Neural cell (in vitro differentiated cells): ENCODE measurements at regions not wholly inside any gene's neighbourhood (a gene's known extent, or its start where the extent isn't known, plus 50 kb on each side); places are given as distances from the start of the nearest gene placed in this dataset.
"Not testable (repeated sequence)": the region's sequence is repeated elsewhere in the genome, so short reads cannot be mapped to it uniquely, and the experiment has no call there.

Source experiments
- H2AFZ ChIP-seq: fragments of 200-600, 300-800 bp; sonication (generic), shearing (Covaris generic); 2 replicates; pipeline ENCODE4 v1.6.0; 2014; ENCODE audit warnings: low read depth, mild to moderate bottlenecking, antibody characterized with exemption, low read length, moderate library complexity
- H3F3A ChIP-seq: fragments of 200-600 bp; shearing (Covaris generic); 2 replicates; pipeline ENCODE4 v1.6.1; 2016; ENCODE audit warnings: mild to moderate bottlenecking, moderate library complexity, mixed read lengths, antibody characterized with exemption, low read length; ENCODE audit not compliant: insufficient read depth, poor library complexity, severe bottlenecking
- H3K27ac ChIP-seq: fragments of 200-600, 300-800 bp; sonication (generic), shearing (Covaris generic); 2 replicates; pipeline ENCODE4 v1.5.1; 2014; ENCODE audit warnings: mild to moderate bottlenecking, low read length, moderate library complexity
- H3K27me3 ChIP-seq: fragments of 300-800, 200-600 bp; sonication (generic), shearing (Covaris generic); 2 replicates; pipeline ENCODE4 v1.6.0; 2014; ENCODE audit warnings: mild to moderate bottlenecking, low read depth, low read length, moderate library complexity; ENCODE audit not compliant: insufficient read depth
- H3K36me3 ChIP-seq: fragments of 300-800, 200-600 bp; sonication (generic), shearing (Covaris generic); 2 replicates; pipeline ENCODE4 v1.5.1; 2014; ENCODE audit warnings: mild to moderate bottlenecking, antibody characterized with exemption, low read length, moderate library complexity; ENCODE audit not compliant: insufficient read depth
- H3K4me2 ChIP-seq: fragments of 300-800, 200-600 bp; sonication (generic), shearing (Covaris generic); 2 replicates; pipeline ENCODE4 v1.6.0; 2014; ENCODE audit warnings: mild to moderate bottlenecking, low read length
- H3K4me3 ChIP-seq: fragments of 300-800, 200-600 bp; sonication (generic), shearing (Covaris generic); 2 replicates; pipeline ENCODE4 v1.5.1; 2014; ENCODE audit warnings: mild to moderate bottlenecking, low read length, moderate library complexity
- H3K79me2 ChIP-seq: fragments of 200-600 bp; shearing (Covaris generic); replicated peaks from 2 replicates; pipeline ENCODE4 v1.6.0; 2014; ENCODE audit warnings: mild to moderate bottlenecking, low read length, moderate library complexity; ENCODE audit not compliant: insufficient read depth
- H3K9ac ChIP-seq: fragments of 300-800, 200-600 bp; sonication (generic), shearing (Covaris generic); 2 replicates; pipeline ENCODE4 v1.6.1; 2016; ENCODE audit warnings: mild to moderate bottlenecking, low read length, mixed read lengths
- H3K9me2 ChIP-seq: fragments of 200-600 bp; shearing (Covaris generic); 2 replicates; pipeline ENCODE4 v1.6.1; 2016; ENCODE audit warnings: mild to moderate bottlenecking, low read length, mixed read lengths; ENCODE audit not compliant: insufficient read depth
- H3K9me3 ChIP-seq: fragments of 200-600, 300-800 bp; sonication (generic), shearing (Covaris generic); 2 replicates; pipeline ENCODE4 v1.6.1; 2016; ENCODE audit warnings: mild to moderate bottlenecking, mixed run types, low read length, moderate library complexity, mixed read lengths
- H4K20me1 ChIP-seq: fragments of 200-600 bp; shearing (Covaris generic); 2 replicates; pipeline ENCODE4 v1.6.1; 2016; ENCODE audit warnings: mild to moderate bottlenecking, mixed run types; ENCODE audit not compliant: insufficient read depth
- CTCF ChIP-seq: fragments of 450-650 bp; IDR thresholded peaks from 2 replicates; pipeline ENCODE4 v1.5.1; 2014; ENCODE audit warnings: antibody characterized with exemption, mild to moderate bottlenecking, moderate library complexity; ENCODE audit not compliant: poor library complexity, severe bottlenecking
- SMC3 ChIP-seq: fragments of 450-650 bp; conservative IDR thresholded peaks from 2 replicates; pipeline ENCODE4 v1.6.1; 2014; ENCODE audit warnings: antibody characterized with exemption, mild to moderate bottlenecking, moderate library complexity; ENCODE audit not compliant: poor library complexity

- not testable (repeated sequence) for H3K9me2 ChIP-seq, H3K9me3 ChIP-seq, H3K79me2 ChIP-seq, H3K27me3 ChIP-seq, H4K20me1 ChIP-seq, H3K4me3 ChIP-seq, H3F3A ChIP-seq, H3K36me3 ChIP-seq, H3K4me2 ChIP-seq, H2AFZ ChIP-seq, H3K9ac ChIP-seq, H3K27ac ChIP-seq
- TF ChIP-seq SMC3 (peak; percentile 35), CTCF (peak; percentile 58)
Observed at GRCh38 chr17:45592433-45592923, 102.0 kb upstream of the PLEKHM1 start.

- H3K4me2 ChIP-seq, H3K27ac ChIP-seq, H3K4me3 ChIP-seq, H3F3A ChIP-seq, H4K20me1 ChIP-seq, H2AFZ ChIP-seq, H3K9ac ChIP-seq, H3K79me2 ChIP-seq, H3K9me2 ChIP-seq, H3K36me3 ChIP-seq, H3K9me3 ChIP-seq, H3K27me3 ChIP-seq: not testable (repeated sequence)
Observed at GRCh38 chr17:45596347-45596746, 105.8 kb upstream of the PLEKHM1 start.

GRCh38 chr17:45600052-45601012, 109.8 kb upstream of the PLEKHM1 start:
- not testable (repeated sequence) for H3K9me3 ChIP-seq, H3K9ac ChIP-seq, H3K4me2 ChIP-seq

GRCh38 chr17:45601013-45601412, 110.5 kb upstream of the PLEKHM1 start:
- not testable (repeated sequence) for H3K79me2 ChIP-seq, H3K9me3 ChIP-seq, H3K27me3 ChIP-seq, H4K20me1 ChIP-seq, H3K9me2 ChIP-seq, H3F3A ChIP-seq, H3K9ac ChIP-seq, H3K27ac ChIP-seq, H2AFZ ChIP-seq, H3K4me3 ChIP-seq, H3K36me3 ChIP-seq, H3K4me2 ChIP-seq

More at GRCh38 chr17:45600052-45601012, 109.8 kb upstream of the PLEKHM1 start:
- not testable (repeated sequence) for H3K4me3 ChIP-seq, H3K27ac ChIP-seq, H3K27me3 ChIP-seq, H2AFZ ChIP-seq, H3K9me2 ChIP-seq, H4K20me1 ChIP-seq, H3F3A ChIP-seq, H3K79me2 ChIP-seq, H3K36me3 ChIP-seq

GRCh38 chr17:45601605-45602539, 111.4 kb upstream of the PLEKHM1 start:
- not testable (repeated sequence) for H3K4me3 ChIP-seq, H3K79me2 ChIP-seq, H3K9ac ChIP-seq, H2AFZ ChIP-seq, H3K9me2 ChIP-seq, H3F3A ChIP-seq, H3K27me3 ChIP-seq, H3K4me2 ChIP-seq, H3K27ac ChIP-seq, H3K36me3 ChIP-seq, H3K9me3 ChIP-seq, H4K20me1 ChIP-seq

- not testable (repeated sequence) for H3K9me3 ChIP-seq, H3K9ac ChIP-seq, H3K4me2 ChIP-seq, H3K4me3 ChIP-seq, H3K36me3 ChIP-seq, H3F3A ChIP-seq, H4K20me1 ChIP-seq, H3K9me2 ChIP-seq, H3K27ac ChIP-seq, H3K79me2 ChIP-seq, H3K27me3 ChIP-seq, H2AFZ ChIP-seq
Observed at GRCh38 chr17:45605751-45606150, 115.2 kb upstream of the PLEKHM1 start.
